HG02642 (cell line): ENCODE measurements at regions not wholly inside any gene's neighbourhood (a gene's known extent, or its start where the extent isn't known, plus 50 kb on each side); places are given as distances from the start of the nearest gene placed in this dataset.
"Not testable (repeated sequence)": the region's sequence is repeated elsewhere in the genome, so short reads cannot be mapped to it uniquely, and the experiment has no call there.

ENCODE experiments used
- ATAC-seq: cut with Tn5 transposase; IDR thresholded peaks from one replicate; pipeline ENCODE4 v1.9.1; 2021; ENCODE audit warnings: mild to moderate bottlenecking; ENCODE audit not compliant: unreplicated experiment, poor library complexity

DNA sequence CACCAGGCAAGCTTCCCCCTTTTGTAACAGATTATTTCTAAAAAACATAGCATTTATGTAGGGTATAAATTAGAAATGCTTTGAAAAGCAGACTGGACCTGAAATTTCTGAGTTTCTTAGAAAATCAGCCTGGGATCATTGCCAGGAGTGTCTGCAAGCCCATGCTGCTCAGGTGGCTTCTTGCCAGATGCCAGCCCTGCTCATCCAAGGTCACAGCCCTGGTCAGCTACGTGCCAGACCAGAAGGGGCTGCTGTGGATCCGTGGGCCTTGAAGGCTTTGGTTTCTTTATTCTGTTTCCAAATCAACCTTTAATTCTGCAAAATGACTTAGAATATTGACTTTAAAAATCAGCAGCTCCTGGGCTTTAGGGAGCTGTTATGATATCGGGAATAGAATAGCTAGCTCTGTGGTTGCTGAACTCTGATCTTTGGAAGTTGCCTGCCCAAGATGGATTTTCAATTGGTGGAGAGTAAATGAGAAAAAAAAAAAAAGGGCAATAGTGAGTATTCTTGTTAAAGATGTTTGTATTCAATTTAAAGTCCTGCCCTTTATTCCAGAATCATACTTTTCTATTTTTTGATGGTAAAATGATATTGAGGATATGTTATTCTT, 370.1 kb upstream of the ONECUT1 start:
- no peak for ATAC-seq

DNA sequence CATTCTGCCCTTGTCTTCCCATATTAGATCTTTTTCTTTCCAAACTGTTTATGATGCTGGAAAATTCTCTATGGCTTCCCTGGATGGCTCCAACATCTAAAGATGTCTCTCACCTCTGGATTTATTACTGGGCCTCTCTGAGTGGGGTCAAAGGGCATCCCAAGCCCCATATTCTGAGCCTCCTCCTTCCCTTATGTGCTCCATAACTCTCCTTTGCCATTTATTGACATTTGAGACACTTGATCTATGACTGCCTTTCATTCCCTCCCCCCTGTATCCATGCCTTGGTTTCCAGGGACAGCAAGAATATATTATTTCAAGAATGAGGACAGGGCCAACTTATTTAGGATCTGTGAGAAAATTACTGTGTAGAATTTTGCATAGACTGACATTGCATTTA, 369.3 kb upstream of the ONECUT1 start:
- no peak for ATAC-seq

DNA sequence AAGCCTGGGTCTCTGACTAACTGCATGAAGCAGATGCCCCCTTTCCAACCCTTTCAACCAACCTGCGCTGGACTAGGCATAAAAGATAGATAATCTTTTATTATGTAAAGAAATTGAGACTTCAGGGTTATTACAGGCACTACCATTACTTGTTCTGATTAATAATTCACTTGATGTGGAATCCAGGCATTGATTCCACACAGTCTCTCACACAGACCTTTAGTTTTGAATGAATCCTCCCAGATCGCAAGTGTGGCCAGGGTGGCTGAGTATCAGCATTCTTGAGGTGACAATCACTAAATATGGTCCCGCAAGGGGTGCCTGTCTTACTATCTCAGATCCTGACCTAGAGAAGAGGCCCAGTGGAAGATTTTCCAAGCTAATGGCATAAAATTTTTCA, 368.9 kb upstream of the ONECUT1 start:
- ATAC-seq = no peak

DNA sequence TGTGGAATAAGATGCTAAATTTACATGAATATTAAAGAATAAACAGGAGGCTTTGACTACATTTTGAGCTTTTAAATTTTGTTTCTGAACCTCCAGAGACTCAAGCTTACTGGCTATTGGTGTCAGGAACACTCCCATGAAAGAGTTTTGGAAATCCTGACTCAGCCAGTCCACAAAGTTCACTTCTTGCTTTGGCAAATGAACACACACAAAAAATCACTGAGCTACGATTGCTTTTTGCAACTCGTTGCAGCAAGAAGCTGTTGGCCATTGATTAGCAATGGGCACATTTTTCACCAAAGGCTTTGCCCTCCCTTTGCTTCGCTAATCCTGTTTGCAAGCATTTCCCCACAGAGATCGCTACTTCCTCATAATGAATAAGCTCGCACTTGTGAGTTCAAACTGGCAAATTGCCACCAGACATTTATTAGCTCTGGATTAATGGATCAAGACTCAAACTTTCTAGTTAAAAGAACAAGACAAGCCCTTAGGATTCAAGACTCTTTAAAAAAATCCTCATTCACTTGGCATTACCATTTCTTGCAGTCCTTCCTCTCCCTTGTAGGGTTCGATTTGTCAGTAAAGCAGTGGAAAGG, 343.2 kb upstream of the ONECUT1 start:
- no peak for ATAC-seq

DNA sequence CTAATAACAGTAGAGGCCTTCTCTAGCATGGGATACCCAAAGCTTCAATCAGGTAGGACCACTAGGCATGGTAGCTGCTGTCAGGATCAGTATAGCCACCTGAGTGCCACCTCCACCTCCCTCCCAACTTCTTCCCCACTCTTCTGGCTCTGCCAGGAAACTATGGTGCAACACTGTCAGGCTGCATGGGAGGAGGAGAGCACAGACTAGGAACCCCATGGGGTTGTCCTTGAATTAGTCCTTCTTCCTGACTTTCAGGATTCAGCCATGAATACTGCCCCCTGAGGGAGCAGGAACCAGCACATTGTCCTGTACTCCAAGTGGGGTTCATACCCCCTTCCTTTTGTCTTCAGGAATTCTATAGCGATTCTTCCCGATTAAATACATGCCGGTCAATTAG, 340.8 kb upstream of the ONECUT1 start:
- ATAC-seq = no peak

DNA sequence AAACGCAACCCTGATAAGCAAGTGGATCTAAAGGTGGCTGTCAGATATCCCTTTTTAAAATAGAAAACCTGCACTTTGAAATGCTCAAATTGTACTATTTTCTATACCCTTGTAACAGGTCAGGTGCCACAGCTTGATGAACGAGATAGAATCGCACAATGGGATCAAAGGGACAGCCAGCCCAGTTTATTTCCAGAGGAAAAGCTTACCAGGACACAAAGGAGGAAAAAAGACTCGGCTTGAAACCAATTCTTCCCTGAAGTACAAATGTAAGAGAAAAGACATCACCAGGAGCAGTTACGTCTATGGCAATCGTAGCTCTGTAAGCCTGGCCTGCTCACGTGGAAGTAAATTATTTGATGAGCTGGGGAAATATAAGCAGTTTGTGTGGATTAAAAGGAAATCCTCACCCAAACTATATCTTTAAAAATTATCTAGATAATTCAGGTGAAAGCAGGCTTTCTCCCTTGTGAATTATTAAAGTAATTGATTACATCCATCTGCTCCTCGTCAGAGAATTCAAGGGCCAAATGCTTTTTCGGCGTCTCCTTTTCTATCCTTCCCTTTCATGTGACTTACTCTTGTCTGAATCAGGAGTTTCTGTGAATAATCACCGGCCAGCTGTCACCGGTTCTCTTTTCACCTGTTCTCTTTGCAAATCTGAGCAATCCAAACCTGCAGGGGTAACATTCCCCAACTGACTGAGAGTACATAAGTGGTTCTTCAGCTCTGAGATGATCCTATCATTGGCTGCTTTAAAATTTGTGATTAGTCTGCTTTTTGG, 339.2 kb upstream of the ONECUT1 start:
- ATAC-seq = no peak

DNA sequence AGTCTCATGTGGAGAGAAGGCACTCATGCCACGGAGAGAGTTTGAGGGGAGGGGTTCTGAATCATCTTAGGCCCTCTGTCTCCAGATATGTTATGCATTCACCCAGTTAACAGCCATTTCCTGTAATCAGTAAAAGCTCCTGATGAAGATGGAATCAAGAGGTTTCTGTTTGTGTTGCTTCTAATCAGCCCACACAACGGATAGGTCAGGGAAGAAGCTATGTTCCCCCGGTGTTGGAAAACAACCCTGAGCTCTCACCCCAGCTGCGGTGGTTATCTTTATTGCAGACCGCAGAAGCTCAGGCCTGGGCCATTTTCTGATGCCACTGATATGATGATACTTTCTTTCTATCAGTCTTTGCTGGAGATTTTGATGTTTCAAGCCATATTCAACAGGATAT, 338.5 kb upstream of the ONECUT1 start:
- ATAC-seq = no peak

DNA sequence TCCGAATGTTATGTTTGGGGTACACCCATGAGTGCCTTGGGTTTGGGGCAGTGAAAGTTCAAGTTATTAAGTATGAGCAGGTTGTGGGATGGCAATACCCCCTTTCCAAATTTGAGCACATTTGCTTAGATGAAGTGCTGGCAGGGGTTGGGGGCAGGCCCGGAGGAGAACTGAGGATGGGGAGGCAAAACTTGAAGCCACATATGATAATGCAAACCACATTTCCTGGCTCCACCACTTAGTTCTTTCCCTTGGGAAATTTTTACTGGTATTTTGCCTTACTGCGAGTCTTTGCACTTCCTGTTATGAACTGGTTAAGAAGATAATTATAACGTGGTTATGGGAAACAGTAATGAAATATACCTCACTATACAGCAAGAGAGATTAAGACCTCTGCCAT, 336.0 kb upstream of the ONECUT1 start:
- ATAC-seq = no peak

DNA sequence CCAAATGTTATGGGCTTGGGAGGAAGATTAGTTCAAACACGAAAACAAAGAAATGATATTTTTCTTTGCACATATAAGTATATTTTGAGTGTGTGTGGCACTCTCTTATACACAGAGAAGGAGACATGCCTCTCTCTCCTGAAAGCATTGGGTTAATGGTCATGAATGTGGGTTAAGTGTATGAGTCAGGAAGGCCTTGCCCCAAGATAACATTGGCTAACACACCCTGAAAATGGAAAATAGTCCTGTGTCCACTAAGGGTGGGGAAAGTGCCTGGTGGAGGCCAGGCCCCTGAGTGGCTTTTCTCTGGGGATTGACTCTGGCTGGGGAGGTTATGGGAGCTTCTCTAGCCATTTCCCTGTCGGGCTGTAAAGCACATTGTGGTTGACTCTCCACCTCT, 332.7 kb upstream of the ONECUT1 start:
- ATAC-seq = no peak

DNA sequence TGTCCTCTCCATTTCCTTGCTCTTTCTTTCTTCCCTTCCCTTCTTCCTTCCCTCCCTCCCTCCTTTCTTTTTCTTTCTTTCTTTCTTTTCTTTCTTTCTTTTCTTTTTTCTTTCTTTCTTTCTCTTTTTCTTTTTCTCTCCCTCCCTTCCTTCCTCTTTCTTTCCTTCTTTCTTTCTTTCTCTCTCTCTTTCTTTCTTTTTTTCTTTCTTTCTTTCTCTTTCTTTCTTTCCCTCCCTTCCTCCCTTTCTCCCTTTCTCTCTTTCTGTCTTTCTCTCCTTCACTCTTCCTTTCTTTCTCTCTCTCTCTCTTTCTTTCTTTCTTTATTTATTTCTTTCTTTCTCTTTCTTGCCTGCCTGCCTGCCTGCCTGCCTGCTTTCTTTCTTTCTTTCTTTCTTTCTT, 326.8 kb upstream of the ONECUT1 start:
- not testable (repeated sequence) for ATAC-seq

DNA sequence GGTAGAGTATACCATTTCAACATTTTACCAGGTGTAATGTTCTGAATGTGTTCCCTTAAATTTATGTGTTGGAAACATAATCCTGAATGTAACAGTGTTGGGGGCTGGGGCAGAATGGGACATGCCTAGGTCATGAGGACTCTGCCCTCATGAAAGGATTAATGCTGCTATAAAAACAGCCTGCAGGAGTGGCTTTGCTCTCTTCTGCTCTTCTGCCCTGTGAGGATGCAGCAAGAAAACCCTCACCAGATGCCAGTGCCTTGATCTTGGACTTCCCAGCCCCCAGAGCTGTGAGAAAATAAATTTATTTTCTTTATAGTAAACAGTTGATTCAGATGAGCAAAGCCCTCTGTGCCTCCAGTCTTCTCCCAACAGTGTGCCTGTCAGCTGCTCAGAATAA, 326.0 kb upstream of the ONECUT1 start:
- ATAC-seq = no peak

DNA sequence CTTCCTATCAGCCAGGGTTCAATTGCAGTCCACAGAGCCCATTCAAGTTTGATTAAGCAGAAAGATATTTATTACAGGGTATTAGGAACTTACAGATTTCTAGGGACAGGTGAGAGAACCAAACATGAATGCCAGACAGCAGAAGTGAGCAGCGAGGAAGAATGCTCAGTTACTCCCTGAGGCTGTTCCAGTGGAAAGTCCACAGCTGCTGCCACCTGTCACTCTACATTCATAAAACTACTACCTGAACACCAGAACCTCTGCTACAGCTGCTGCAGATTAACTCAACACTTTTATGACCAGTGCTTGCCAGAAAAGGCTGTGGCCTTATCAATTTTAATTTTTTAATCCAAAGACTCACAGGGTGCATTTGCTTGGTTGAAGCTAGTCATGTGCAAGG, 325.4 kb upstream of the ONECUT1 start:
- ATAC-seq = no peak

DNA sequence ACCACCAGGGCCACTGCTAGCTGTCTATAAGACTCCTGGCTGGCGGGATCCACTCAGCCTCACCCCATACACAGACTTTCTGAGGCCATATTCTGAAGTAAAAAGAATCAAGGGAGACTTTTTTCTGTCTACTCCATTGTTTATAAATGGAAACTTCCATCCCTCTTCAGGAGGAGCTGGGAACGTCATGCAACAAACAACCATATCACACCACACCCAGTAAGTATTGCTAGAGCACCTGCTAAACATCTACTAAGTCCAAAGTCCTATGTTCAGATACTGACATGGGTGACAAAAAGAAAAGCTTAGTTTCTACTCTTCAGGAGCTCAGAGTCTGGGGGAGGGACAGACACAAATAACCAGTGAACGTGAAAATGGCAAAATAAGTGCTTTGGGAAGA, 324.8 kb upstream of the ONECUT1 start:
- ATAC-seq = no peak

DNA sequence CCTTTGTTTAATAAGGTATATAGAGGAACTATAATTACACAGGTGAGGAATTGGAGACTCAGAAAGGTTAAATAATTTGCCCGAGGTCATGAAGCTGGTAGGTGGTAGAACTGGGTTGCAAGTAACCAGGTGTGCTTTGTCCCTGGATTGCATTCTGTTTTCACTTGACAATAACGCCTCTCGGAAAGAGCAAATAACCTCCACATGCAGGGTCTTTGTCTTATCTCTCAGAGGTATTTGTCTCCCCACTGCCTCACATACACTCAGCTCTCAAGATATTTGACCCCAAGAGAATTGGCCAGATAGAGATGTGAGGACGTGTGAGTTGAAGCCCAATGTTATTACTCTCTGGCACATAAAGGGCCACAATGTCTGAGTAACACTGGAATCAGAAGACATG, 320.9 kb upstream of the ONECUT1 start:
- ATAC-seq = no peak

DNA sequence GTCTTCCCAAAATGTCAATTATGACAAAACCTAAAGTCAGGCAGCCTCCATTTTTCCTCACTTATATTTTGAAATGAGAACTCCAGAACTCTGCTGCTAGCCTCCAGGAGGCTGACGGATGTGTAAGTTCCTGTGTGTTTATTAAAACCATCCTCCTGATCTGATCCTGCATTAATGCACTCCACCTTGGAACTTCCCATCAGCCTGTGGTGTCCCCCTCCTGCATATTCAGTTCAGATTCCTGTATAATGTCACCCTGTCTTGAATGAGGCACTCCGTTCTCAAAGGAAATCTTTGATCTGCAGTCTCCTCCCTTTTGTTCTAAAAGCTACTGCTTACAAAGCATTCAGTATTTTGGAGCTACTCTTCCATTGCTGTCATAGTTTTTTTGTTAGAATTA, 318.2 kb upstream of the ONECUT1 start:
- ATAC-seq = no peak

DNA sequence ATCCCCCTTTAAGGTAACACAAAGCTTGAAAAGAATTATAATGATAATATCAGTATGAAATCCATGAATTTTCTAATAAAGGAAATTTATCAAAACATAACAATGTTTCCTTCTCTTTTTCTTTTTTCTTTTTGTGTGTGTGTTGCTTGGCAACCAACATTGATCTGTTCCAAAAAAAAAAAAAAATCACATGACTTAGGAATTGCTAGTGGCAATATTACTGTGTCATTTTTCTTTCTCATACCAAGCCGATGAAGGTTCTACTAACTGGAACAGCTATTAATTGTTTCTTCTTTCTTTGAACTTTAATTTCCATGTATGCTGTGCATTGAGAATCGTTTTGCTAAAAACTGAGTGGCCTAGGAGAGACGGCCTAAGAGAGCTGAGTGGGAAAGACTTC, 317.7 kb upstream of the ONECUT1 start:
- no peak for ATAC-seq

DNA sequence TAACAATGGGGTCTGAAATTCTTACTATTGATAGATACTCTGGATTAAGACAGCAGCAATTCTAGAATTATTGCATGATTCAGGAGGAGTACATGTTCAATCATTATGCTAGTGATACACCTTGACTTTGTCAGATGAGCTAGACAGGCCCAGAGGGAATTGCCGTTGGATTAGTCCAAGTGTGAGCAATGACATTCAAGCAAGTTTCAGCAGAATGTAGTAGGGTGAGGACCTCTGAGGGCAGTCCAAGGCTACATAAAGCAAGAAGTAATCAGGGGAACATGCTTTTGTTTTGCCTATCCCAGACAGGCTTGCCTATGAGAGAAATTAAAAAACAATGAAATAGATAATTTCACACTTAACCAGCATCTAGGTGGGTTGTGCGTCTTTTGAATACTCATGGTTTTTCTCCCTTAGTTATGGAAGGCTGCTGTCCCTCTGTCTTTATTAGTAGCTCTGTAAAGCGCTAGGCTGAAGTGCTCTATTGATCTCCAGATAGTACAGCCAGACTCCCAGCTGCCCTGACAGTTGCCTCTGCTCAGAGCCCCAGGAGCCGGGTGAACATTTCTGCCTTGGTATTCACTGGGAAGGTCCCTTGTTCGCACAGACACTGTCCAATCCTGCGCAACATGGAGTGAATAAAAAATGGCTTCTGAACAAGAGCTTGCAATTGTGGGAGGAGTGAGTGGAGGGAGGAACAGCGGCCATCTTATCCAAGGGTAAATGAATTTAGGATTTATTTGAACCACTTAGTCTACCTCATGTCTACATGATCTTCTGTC, 316.6 kb upstream of the ONECUT1 start:
- ATAC-seq = no peak

DNA sequence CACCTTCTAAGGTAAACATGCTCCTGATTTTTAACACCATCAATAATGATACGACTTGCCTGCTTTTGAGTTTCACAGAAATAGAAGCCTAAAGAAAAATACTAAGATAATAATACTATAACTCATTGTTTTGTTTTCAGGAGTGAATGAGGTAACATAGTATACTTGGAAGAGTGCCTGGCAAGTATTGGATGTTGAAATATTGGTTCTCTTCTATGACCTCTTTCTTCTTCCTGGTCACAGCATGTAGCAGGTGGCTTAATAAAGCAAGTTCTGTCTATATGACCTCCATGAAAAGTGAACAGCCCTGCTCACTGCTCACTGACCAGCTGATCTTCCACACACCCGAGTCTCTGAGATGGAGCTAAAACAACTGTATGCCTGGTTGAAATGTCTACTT, 312.3 kb upstream of the ONECUT1 start:
- ATAC-seq = no peak

DNA sequence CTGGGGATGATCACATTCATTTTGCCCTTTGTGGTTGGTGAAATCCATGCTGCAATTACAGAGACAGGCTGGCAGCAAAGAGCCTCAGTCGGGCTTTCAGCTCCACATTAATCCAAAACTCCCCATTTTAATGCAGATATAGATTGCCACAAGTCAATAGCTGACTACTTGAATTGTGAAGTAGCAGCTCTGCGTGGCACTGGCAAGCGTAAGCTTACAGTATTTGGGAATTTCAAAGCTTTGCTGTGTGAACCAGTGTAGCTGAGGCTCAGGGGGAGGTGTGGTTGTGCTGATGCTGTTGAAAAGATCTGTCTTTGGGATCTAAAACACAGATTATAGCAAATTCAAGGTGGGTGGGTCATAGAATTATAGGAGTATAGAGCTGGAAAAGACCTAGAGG, 290.3 kb upstream of the ONECUT1 start:
- ATAC-seq = no peak

DNA sequence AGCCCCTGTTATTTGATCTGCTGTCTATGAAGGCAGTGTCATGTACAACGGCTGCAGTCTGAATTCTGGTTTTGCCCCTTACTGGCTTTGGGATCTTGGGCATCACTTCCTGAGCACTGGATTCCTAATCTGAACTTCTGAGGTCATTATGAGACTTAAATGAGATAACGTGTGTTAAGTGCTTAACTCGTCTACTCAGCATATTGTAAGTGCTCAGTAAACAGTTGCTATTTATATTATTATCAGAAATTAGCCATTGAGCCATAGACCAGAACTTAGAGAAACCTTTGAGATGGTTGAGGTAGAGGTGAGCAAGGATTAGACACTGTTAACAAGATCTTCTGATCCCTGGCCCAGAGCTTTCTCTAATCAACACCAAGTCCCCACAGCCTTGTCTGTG, 284.1 kb upstream of the ONECUT1 start:
- ATAC-seq = no peak

DNA sequence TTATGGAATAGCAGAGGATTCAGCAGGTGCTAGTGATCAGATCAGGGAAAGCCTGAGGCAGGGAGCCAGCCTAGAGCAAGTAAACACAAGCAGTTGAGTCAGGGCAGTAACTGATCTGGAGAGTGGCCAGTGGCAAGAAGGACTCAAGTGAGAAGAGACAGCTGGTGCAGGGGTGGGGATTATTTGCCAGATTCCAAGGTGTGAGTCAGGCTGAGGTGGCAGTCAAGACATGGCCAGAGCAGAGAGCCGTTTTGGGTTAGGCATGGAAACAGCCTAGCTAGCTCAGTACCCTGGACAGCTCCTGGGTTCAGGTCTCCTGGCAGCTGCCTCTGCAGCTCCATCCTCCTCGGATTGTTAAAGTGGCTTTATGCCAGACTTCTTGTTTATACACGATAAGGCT, 281.9 kb upstream of the ONECUT1 start:
- ATAC-seq = no peak
